ENCODE measurements at regions not wholly inside any gene's neighbourhood (a gene's known extent, or its start where the extent isn't known, plus 50 kb on each side); places are given as distances from the start of the nearest gene placed in this dataset.

- no peak for TF ChIP-seq CTCF (IDR thresholded peaks at IDR 0.05)
- no peak for TF ChIP-seq EP300 (IDR thresholded peaks at IDR 0.05; ENCODE audit: low read depth)
These were observed 112.5 kb upstream of the SLC44A1 start for GRCh38 chr9:105131981-105132380.
